CD4-positive, alpha-beta T cell treated with Interleukin-17A for 1 hour (primary cell): ENCODE measurements at regions not wholly inside any gene's neighbourhood (a gene's known extent, or its start where the extent isn't known, plus 50 kb on each side); places are given as distances from the start of the nearest gene placed in this dataset.
A peak's percentile ranks its signal among the peaks of the same experiment; 100 is the strongest.
"Not testable (repeated sequence)": the region's sequence is repeated elsewhere in the genome, so short reads cannot be mapped to it uniquely, and the experiment has no call there.

Experiments
- DNase-seq: peaks from one replicate; pipeline ENCODE4 v3.0.0-alpha.2; 2020

- DNase-seq, result no peak
Observed at GRCh38 chr2:14996351-14997014, 364.0 kb downstream of the LRATD1 start.

- no peak for DNase-seq
Observed at GRCh38 chr2:14998546-14998945, 366.0 kb downstream of the LRATD1 start.

- DNase-seq, result no peak
Observed at GRCh38 chr2:14999114-14999661, 366.7 kb downstream of the LRATD1 start.

GRCh38 chr2:15002519-15002918 lies 370.0 kb downstream of the LRATD1 start:
- not testable (repeated sequence) for DNase-seq

GRCh38 chr2:15006667-15007066 lies 374.1 kb downstream of the LRATD1 start:
- DNase-seq, result no peak

GRCh38 chr2:15009681-15010080 lies 377.2 kb downstream of the LRATD1 start:
- no peak for DNase-seq

- DNase-seq, result no peak
Observed at GRCh38 chr2:15010346-15010745, 377.8 kb downstream of the LRATD1 start.

GRCh38 chr2:15018814-15019213 lies 386.3 kb downstream of the LRATD1 start:
- no peak for DNase-seq

- DNase-seq, result no peak
Observed at GRCh38 chr2:15023221-15023620, 390.7 kb downstream of the LRATD1 start.

GRCh38 chr2:15028406-15028805 lies 395.9 kb downstream of the LRATD1 start:
- DNase-seq, result no peak

GRCh38 chr2:15031745-15032240 lies 399.3 kb downstream of the LRATD1 start:
- no peak for DNase-seq

- no peak for DNase-seq
Observed at GRCh38 chr2:15034246-15034645, 401.7 kb downstream of the LRATD1 start.

- DNase-seq, result no peak
Observed at GRCh38 chr2:15034860-15035259, 402.3 kb downstream of the LRATD1 start.

GRCh38 chr2:15038366-15039364 lies 406.1 kb downstream of the LRATD1 start:
- peak; percentile 5 for DNase-seq

GRCh38 chr2:15040429-15041084 lies 408.0 kb downstream of the LRATD1 start:
- no peak for DNase-seq

GRCh38 chr2:15041429-15041837 lies 408.9 kb downstream of the LRATD1 start:
- no peak for DNase-seq

GRCh38 chr2:15042801-15043217 lies 410.3 kb downstream of the LRATD1 start:
- no peak for DNase-seq

GRCh38 chr2:15043336-15044058 lies 411.0 kb downstream of the LRATD1 start:
- no peak for DNase-seq

- DNase-seq, result no peak
Observed at GRCh38 chr2:15045054-15045453, 412.5 kb downstream of the LRATD1 start.

GRCh38 chr2:15047184-15047583 lies 414.7 kb downstream of the LRATD1 start:
- no peak for DNase-seq

GRCh38 chr2:15048000-15048399 lies 415.5 kb downstream of the LRATD1 start:
- no peak for DNase-seq
